ENCODE measurements at regions not wholly inside any gene's neighbourhood (a gene's known extent, or its start where the extent isn't known, plus 50 kb on each side); places are given as distances from the start of the nearest gene placed in this dataset.
A peak's percentile ranks its signal among the peaks of the same experiment; 100 is the strongest.

DNA sequence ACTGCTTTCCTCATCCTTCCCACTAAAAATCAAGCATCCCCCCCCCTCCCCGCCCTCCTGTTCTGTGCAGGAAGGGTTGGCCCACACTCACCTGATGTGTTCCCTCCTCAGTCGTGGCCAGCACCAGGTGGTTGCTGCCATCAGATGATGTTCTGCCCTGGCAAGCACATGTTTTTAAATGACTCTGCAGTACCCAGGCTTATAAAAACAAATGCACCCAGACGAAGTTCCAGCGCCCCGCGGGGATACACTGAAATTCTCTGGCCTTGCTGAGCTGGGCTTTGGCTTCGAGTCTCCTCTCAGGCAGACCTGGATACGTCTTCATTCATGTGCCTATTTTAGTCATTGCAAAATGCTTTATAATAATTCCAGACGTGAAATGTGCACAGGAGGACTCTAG lies 316.3 kb downstream of the DLEU7 start:
- no peak for DNase-seq
- Histone ChIP-seq H3K4me1 (ENCODE audit: control insufficient read depth in 5 of 5, insufficient read depth in 5 of 5, low read length in 5 of 5) (peaks cover 9 to 41% (median 14%) of the 10 kb centered on the region in 5 donors), H3K27ac (ENCODE audit: low read depth in 1 of 2, low read length in 1 of 2) (no peak overlapping the region), H3K4me3 (no peak overlapping the region), H3K36me3 (ENCODE audit: control insufficient read depth in 4 of 4, insufficient read depth in 4 of 4, low read length in 4 of 4) (no peaks in the 10 kb centered on the region), H3K27me3 (ENCODE audit: control insufficient read depth in 3 of 3, insufficient read depth in 3 of 3, low read length in 2 of 3) (no peaks in the 10 kb centered on the region), H3K9ac (ENCODE audit: insufficient read depth in 1 of 2, low read length in 2 of 2) (no peak overlapping the region), H3K9me3 (ENCODE audit: control insufficient read depth in 4 of 4, insufficient read depth in 3 of 4, low read length in 3 of 4) (no peaks in the 10 kb centered on the region)
- no peak for TF ChIP-seq CTCF (IDR thresholded peaks at IDR 0.05; ENCODE audit: control extremely low read depth, extremely low read depth)
- no peak for ATAC-seq (ENCODE audit: insufficient read depth, low FRiP score)
- 53 to 57% methylated on average over 9 of the region's 9 CpGs for WGBS, 2 donors

GRCh38 chr13:50527612-50528509 lies 315.6 kb downstream of the DLEU7 start:
- WGBS, 2 donors, result 45 to 62% methylated on average over 9 of the region's 9 CpGs
- Histone ChIP-seq H3K27me3 (ENCODE audit: control insufficient read depth in 3 of 3, insufficient read depth in 3 of 3, low read length in 2 of 3) (no peaks in the 10 kb centered on the region), H3K4me3 (no peak overlapping the region), H3K9me3 (ENCODE audit: control insufficient read depth in 4 of 4, insufficient read depth in 3 of 4, low read length in 3 of 4) (no peaks in the 10 kb centered on the region), H3K36me3 (ENCODE audit: control insufficient read depth in 4 of 4, insufficient read depth in 4 of 4, low read length in 4 of 4) (no peaks in the 10 kb centered on the region), H3K27ac (ENCODE audit: low read depth in 1 of 2, low read length in 1 of 2) (peak overlapping the region in 1 of 2 donors; percentile 88), H3K9ac (ENCODE audit: insufficient read depth in 1 of 2, low read length in 2 of 2) (no peak overlapping the region), H3K4me1 (ENCODE audit: control insufficient read depth in 5 of 5, insufficient read depth in 5 of 5, low read length in 5 of 5) (peaks cover 7 to 34% (median 13%) of the 10 kb centered on the region in 5 donors)
- no peak for TF ChIP-seq CTCF (IDR thresholded peaks at IDR 0.05; ENCODE audit: control extremely low read depth, extremely low read depth)
- ATAC-seq (ENCODE audit: insufficient read depth, low FRiP score) (no peak), DNase-seq (no peak)

DNA sequence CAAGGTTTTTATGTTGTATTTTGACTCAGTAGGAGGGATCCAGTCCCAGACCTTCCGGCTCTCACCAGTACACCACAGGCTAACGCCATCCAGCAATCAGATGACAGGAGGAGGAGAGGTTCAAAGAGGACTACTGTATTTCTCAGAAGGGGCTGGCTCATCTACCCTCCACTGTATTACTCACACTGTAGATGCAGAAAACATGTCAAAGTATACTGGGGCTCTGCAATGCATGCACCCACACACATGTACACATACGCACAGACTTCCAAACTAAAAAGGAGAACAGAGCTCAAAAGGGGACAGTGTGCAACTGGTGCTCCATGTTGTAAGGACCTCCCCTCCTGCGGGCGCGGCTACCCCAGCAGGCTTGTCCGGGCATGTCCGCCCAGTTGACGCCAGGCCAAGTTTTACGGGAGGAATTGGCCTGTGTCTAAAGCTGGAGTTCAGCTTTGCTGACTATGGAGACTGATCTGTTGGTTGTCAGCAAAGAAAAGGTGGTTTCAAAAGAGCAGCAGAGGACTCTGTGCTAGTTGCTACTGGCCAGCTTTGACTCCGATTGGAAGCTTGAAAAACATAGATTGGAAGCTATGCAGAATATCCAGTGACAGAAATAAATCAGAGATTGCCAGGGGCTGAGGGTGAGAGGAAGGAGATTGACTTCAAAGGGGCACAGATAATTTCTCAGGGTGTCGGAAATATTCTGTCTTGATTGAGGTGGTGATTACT lies 314.2 kb downstream of the DLEU7 start:
- H3K27me3 ChIP-seq (ENCODE audit: control insufficient read depth in 3 of 3, insufficient read depth in 3 of 3, low read length in 2 of 3), result no peaks in the 10 kb centered on the region
- no peak overlapping the region for H3K4me3 ChIP-seq
- H3K4me1 ChIP-seq (ENCODE audit: control insufficient read depth in 5 of 5, insufficient read depth in 5 of 5, low read length in 5 of 5), result peaks cover 2 to 21% (median 6%) of the 10 kb centered on the region in 5 donors
- no peaks in the 10 kb centered on the region for H3K36me3 ChIP-seq (ENCODE audit: control insufficient read depth in 4 of 4, insufficient read depth in 4 of 4, low read length in 4 of 4)
- peak; percentile 70 for ATAC-seq (ENCODE audit: insufficient read depth, low FRiP score)
- peak overlapping the region in 1 of 2 donors; percentile 35 for H3K9ac ChIP-seq (ENCODE audit: insufficient read depth in 1 of 2, low read length in 2 of 2)
- DNase-seq, result peak; percentile 72 to 82 (median 81)
- no peak for TF ChIP-seq CTCF (IDR thresholded peaks at IDR 0.05; ENCODE audit: control extremely low read depth, extremely low read depth)
- WGBS, 2 donors, result 38 to 61% methylated on average over 12 of the region's 12 CpGs
- peak overlapping the region; percentile 30 to 88 for H3K27ac ChIP-seq (ENCODE audit: low read depth in 1 of 2, low read length in 1 of 2)
- no peaks in the 10 kb centered on the region for H3K9me3 ChIP-seq (ENCODE audit: control insufficient read depth in 4 of 4, insufficient read depth in 3 of 4, low read length in 3 of 4)

Data from lung (tissue), 11 donors.